NCI-H82 (cell line): ENCODE measurements at regions not wholly inside any gene's neighbourhood (a gene's known extent, or its start where the extent isn't known, plus 50 kb on each side); places are given as distances from the start of the nearest gene placed in this dataset.

Experiments used
- DNase-seq: peaks from one replicate; lab custom pipeline; 2025; lab: John Stamatoyannopoulos, UW

GRCh38 chr12:77629141-77629540, 201.6 kb upstream of the NAV3 start:
- no peak for DNase-seq

GRCh38 chr12:77625441-77625840, 205.3 kb upstream of the NAV3 start:
- DNase-seq = no peak

GRCh38 chr12:77619425-77619824, 211.3 kb upstream of the NAV3 start:
- DNase-seq = peak; percentile 4

- no peak for DNase-seq
Observed at GRCh38 chr12:77617818-77618217, 212.9 kb upstream of the NAV3 start.

GRCh38 chr12:77615332-77615731, 215.4 kb upstream of the NAV3 start:
- DNase-seq = peak; percentile 25

- no peak for DNase-seq
Observed at GRCh38 chr12:77613411-77613810, 217.3 kb upstream of the NAV3 start.

GRCh38 chr12:77610446-77610845, 220.2 kb upstream of the NAV3 start:
- no peak for DNase-seq

- peak; percentile 8 for DNase-seq
Observed at GRCh38 chr12:77609016-77609415, 221.7 kb upstream of the NAV3 start.

GRCh38 chr12:77608271-77608824, 222.3 kb upstream of the NAV3 start:
- DNase-seq = no peak

GRCh38 chr12:77606348-77606747, 224.3 kb upstream of the NAV3 start:
- DNase-seq = no peak

GRCh38 chr12:77603946-77604345, 226.7 kb upstream of the NAV3 start:
- no peak for DNase-seq

GRCh38 chr12:77601069-77601468, 229.6 kb upstream of the NAV3 start:
- no peak for DNase-seq

- no peak for DNase-seq
Observed at GRCh38 chr12:77600468-77600843, 230.2 kb upstream of the NAV3 start.

GRCh38 chr12:77599782-77600467, 230.8 kb upstream of the NAV3 start:
- no peak for DNase-seq

GRCh38 chr12:77594366-77594765, 236.3 kb upstream of the NAV3 start:
- no peak for DNase-seq

GRCh38 chr12:77592836-77593235, 237.9 kb upstream of the NAV3 start:
- peak; percentile 72 for DNase-seq

GRCh38 chr12:77591959-77592743, 238.5 kb upstream of the NAV3 start:
- DNase-seq = peak; percentile 98

GRCh38 chr12:77590306-77590705, 240.4 kb upstream of the NAV3 start:
- peak; percentile 18 for DNase-seq

GRCh38 chr12:77584860-77585259, 245.8 kb upstream of the NAV3 start:
- DNase-seq = peak; percentile 89

- no peak for DNase-seq
Observed at GRCh38 chr12:77578466-77579220, 252.1 kb upstream of the NAV3 start.

GRCh38 chr12:77577791-77578190, 252.9 kb upstream of the NAV3 start:
- no peak for DNase-seq

- DNase-seq = no peak
Observed at GRCh38 chr12:77575376-77575919, 255.2 kb upstream of the NAV3 start.
